Activated CD4-positive, alpha-beta T cell treated with anti-CD3 and anti-CD28 coated beads, Interleukin-2, Interleukin-4, amounts not matched to agents 100 ng/mL and 50 ng/mL, durations not matched to agents 16 hours and 8 hours (primary cell): ENCODE measurements at regions not wholly inside any gene's neighbourhood (a gene's known extent, or its start where the extent isn't known, plus 50 kb on each side); places are given as distances from the start of the nearest gene placed in this dataset.

Source experiments
- DNase-seq: peaks from one replicate; pipeline ENCODE4 v3.0.0-alpha.2; 2020; ENCODE audit warnings: low spot score

- no peak for DNase-seq
These were observed 1096.1 kb upstream of the NRXN1 start for GRCh38 chr2:52128081-52128480.

- DNase-seq, result no peak
These were observed 1095.6 kb upstream of the NRXN1 start for GRCh38 chr2:52127527-52127926.

- no peak for DNase-seq
These were observed 1085.4 kb upstream of the NRXN1 start for GRCh38 chr2:52117299-52117698.

GRCh38 chr2:52115750-52116149 is 1083.8 kb upstream of the NRXN1 start:
- DNase-seq, result no peak

GRCh38 chr2:52113338-52113737 is 1081.4 kb upstream of the NRXN1 start:
- no peak for DNase-seq

GRCh38 chr2:52112141-52112540 is 1080.2 kb upstream of the NRXN1 start:
- DNase-seq, result no peak

GRCh38 chr2:52107124-52107523 is 1075.2 kb upstream of the NRXN1 start:
- DNase-seq, result no peak

GRCh38 chr2:52097071-52097470 is 1065.1 kb upstream of the NRXN1 start:
- no peak for DNase-seq

GRCh38 chr2:52084759-52085158 is 1052.8 kb upstream of the NRXN1 start:
- DNase-seq, result no peak

GRCh38 chr2:52083214-52083613 is 1051.3 kb upstream of the NRXN1 start:
- no peak for DNase-seq

GRCh38 chr2:52082646-52083045 is 1050.7 kb upstream of the NRXN1 start:
- no peak for DNase-seq

- no peak for DNase-seq
These were observed 1047.7 kb upstream of the NRXN1 start for GRCh38 chr2:52079602-52080001.

GRCh38 chr2:52077159-52077558 is 1045.2 kb upstream of the NRXN1 start:
- no peak for DNase-seq

- DNase-seq, result no peak
These were observed 1042.3 kb upstream of the NRXN1 start for GRCh38 chr2:52074130-52074719.

- DNase-seq, result no peak
These were observed 1041.0 kb upstream of the NRXN1 start for GRCh38 chr2:52072949-52073348.

- no peak for DNase-seq
These were observed 1038.7 kb upstream of the NRXN1 start for GRCh38 chr2:52070665-52071064.

- no peak for DNase-seq
These were observed 1032.3 kb upstream of the NRXN1 start for GRCh38 chr2:52064234-52064633.

- DNase-seq, result no peak
These were observed 1022.9 kb upstream of the NRXN1 start for GRCh38 chr2:52054824-52055223.

- no peak for DNase-seq
These were observed 1004.9 kb upstream of the NRXN1 start for GRCh38 chr2:52036853-52037252.

- DNase-seq, result no peak
These were observed 1004.1 kb upstream of the NRXN1 start for GRCh38 chr2:52036024-52036423.

- DNase-seq, result no peak
These were observed 1003.5 kb upstream of the NRXN1 start for GRCh38 chr2:52035391-52035790.

GRCh38 chr2:52034706-52035105 is 1002.8 kb upstream of the NRXN1 start:
- DNase-seq, result no peak

GRCh38 chr2:52022006-52022405 is 990.1 kb upstream of the NRXN1 start:
- DNase-seq, result no peak

GRCh38 chr2:52017646-52018235 is 985.8 kb upstream of the NRXN1 start:
- no peak for DNase-seq
